ENCODE measurements at regions not wholly inside any gene's neighbourhood (a gene's known extent, or its start where the extent isn't known, plus 50 kb on each side); places are given as distances from the start of the nearest gene placed in this dataset.
"Not testable (repeated sequence)": the region's sequence is repeated elsewhere in the genome, so short reads cannot be mapped to it uniquely, and the experiment has no call there.

DNA sequence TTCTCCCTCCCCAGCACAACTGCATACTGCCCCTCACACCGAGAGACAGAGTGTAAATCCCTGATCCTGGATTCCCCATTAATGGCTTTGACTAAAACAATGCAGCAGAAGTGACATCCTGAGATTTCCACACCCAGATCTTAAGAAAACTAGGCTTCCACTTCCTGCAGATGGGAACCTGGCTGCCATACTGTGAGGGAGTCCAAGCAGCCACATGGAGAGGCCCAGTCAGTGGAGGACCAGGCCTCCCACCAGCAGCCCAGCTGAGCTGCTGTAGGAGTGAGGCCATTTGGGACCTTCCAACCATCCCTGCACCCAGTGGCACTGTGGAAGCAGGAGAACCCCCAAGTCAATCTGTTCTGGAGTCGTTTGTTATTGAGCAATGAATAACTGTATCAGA, 120.6 kb downstream of the CRYAA start:
- peak overlapping the region; percentile 97 for H3K27ac ChIP-seq
- TF ChIP-seq, protein P1, sequence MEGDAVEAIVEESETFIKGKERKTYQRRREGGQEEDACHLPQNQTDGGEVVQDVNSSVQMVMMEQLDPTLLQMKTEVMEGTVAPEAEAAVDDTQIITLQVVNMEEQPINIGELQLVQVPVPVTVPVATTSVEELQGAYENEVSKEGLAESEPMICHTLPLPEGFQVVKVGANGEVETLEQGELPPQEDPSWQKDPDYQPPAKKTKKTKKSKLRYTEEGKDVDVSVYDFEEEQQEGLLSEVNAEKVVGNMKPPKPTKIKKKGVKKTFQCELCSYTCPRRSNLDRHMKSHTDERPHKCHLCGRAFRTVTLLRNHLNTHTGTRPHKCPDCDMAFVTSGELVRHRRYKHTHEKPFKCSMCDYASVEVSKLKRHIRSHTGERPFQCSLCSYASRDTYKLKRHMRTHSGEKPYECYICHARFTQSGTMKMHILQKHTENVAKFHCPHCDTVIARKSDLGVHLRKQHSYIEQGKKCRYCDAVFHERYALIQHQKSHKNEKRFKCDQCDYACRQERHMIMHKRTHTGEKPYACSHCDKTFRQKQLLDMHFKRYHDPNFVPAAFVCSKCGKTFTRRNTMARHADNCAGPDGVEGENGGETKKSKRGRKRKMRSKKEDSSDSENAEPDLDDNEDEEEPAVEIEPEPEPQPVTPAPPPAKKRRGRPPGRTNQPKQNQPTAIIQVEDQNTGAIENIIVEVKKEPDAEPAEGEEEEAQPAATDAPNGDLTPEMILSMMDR (conservative IDR thresholded peaks at IDR 0.05): no peak
- TF ChIP-seq ZFX (IDR thresholded peaks at IDR 0.05): no peak

- peak overlapping the region; percentile 97 for H3K27ac ChIP-seq
- no peak for TF ChIP-seq ZFX (IDR thresholded peaks at IDR 0.05)
- TF ChIP-seq, protein P1 (conservative IDR thresholded peaks at IDR 0.05): no peak
Observed at GRCh38 chr21:43287795-43288755, 119.3 kb downstream of the CRYAA start.

DNA sequence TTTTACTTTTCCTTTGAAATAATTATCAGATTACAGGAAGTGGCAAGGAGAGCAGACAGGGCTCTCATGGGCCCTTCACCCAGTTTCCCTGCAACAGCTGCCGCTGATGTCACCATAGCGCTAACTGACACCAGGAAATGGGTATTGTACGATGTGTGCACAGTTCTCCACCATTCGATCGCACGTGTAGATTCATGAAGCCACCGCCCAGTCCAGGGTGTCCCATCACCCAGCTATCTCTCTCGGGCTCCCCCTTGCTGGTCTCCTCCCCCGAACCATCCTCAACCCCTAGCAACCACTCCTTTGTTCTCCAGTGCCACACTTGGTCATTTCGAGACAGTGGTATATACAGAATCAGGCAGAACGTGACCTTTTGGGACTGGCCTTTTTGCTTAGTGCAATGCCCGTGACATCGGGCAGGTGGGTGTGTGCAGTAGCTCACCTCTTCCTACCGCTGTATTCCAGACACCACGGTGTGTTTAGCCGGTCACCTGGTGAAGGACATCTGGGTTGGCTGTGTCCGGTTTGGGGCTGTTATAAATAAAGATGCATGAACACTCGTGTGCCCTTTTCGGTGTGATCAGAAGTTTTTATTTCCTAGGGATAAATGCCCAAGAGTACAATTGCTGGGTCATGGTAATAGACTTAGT, 118.4 kb downstream of the CRYAA start:
- TF ChIP-seq ZFX (IDR thresholded peaks at IDR 0.05): no peak
- TF ChIP-seq, protein P1 (conservative IDR thresholded peaks at IDR 0.05): no peak
- peak overlapping the region; percentile 97 for H3K27ac ChIP-seq

GRCh38 chr21:43286196-43286595, 117.4 kb downstream of the CRYAA start:
- H3K27ac ChIP-seq: peak overlapping the region; percentile 97
- TF ChIP-seq ZFX (IDR thresholded peaks at IDR 0.05): no peak
- TF ChIP-seq, protein P1 (conservative IDR thresholded peaks at IDR 0.05): no peak

- TF ChIP-seq ZFX (IDR thresholded peaks at IDR 0.05): no peak
- TF ChIP-seq, protein P1 (conservative IDR thresholded peaks at IDR 0.05): no peak
- H3K27ac ChIP-seq: no peak overlapping the region
Observed at GRCh38 chr21:43284700-43285099, 115.9 kb downstream of the CRYAA start.

GRCh38 chr21:43284238-43284637, 115.4 kb downstream of the CRYAA start:
- H3K27ac ChIP-seq: no peak overlapping the region
- TF ChIP-seq, protein P1 (conservative IDR thresholded peaks at IDR 0.05): no peak
- no peak for TF ChIP-seq ZFX (IDR thresholded peaks at IDR 0.05)

GRCh38 chr21:43283925-43284221, 115.1 kb downstream of the CRYAA start:
- H3K27ac ChIP-seq: not testable (repeated sequence)

All from C4-2B (cell line).